IMR-90 (cell line): ENCODE measurements at regions not wholly inside any gene's neighbourhood (a gene's known extent, or its start where the extent isn't known, plus 50 kb on each side); places are given as distances from the start of the nearest gene placed in this dataset.

Source experiments
- ATAC-seq: fragments of 200-7000 bp; cut with Tn5 transposase; 2 replicates; pipeline ENCODE4 v1.9.1; 2020; ENCODE audit warnings: low read depth, mild to moderate bottlenecking, moderate library complexity
- BruUV-seq: library from RNA; stranded (reverse); fragments of 400-500 nt; replicated peaks from 2 replicates; lab custom pipeline; 2021; lab: Mats Ljungman, UMichigan
- CTCF ChIA-PET: fragments of 300-600 bp; formaldehyde crosslinking; extraction: SDS; loops from one replicate; lab custom pipeline; 2021; ENCODE audit warnings: antibody characterized with exemption; lab: Yijun Ruan, JAX
- POLR2A ChIA-PET: fragments of 300-600 bp; sonication (Branson Sonifier 250); formaldehyde crosslinking; loops from one replicate; lab custom pipeline; 2022; ENCODE audit warnings: antibody characterized with exemption; ENCODE audit not compliant: unreplicated experiment; lab: Charles Lee
- DNase-seq: peaks from one replicate; pipeline ENCODE4 v3.0.0; 2013
- H2AFZ ChIP-seq: replicated peaks from 2 replicates; pipeline ENCODE3; 2013; ENCODE audit warnings: low read length, mild to moderate bottlenecking; ENCODE audit not compliant: poor library complexity
- H2AK5ac ChIP-seq: 2 replicates; pipeline ENCODE4 v1.6.1; 2013; ENCODE audit warnings: low read depth, low read length, inconsistent platforms
- H2AK9ac ChIP-seq: replicated peaks from 2 replicates; pipeline ENCODE3; 2013; ENCODE audit warnings: mild to moderate bottlenecking, low read depth, low read length, moderate library complexity; ENCODE audit not compliant: poor library complexity
- H2BK120ac ChIP-seq: 2 replicates; pipeline ENCODE4 v1.6.1; 2013; ENCODE audit warnings: low read depth, low read length, inconsistent platforms
- H2BK15ac ChIP-seq: 3 replicates; pipeline ENCODE4 v1.6.1; 2013; ENCODE audit warnings: low read depth, low read length, inconsistent platforms
- H2BK20ac ChIP-seq: 2 replicates; pipeline ENCODE4 v1.6.1; 2013; ENCODE audit warnings: low read depth, mild to moderate bottlenecking, inconsistent platforms, low read length, moderate library complexity
- H2BK5ac ChIP-seq: 2 replicates; pipeline ENCODE4 v1.6.1; 2013; ENCODE audit warnings: mild to moderate bottlenecking, low read depth, low read length, inconsistent platforms; ENCODE audit not compliant: poor library complexity, severe bottlenecking
- H3K14ac ChIP-seq: replicated peaks from 2 replicates; pipeline ENCODE4 v1.6.1; 2013; ENCODE audit warnings: low read depth, low read length, inconsistent platforms
- H3K18ac ChIP-seq: 2 replicates; pipeline ENCODE4 v1.6.1; 2013; ENCODE audit warnings: low read depth, low read length, control low read depth
- H3K23ac ChIP-seq: 2 replicates; pipeline ENCODE4 v1.6.1; 2013; ENCODE audit warnings: low read depth, low read length, inconsistent platforms
- H3K27ac ChIP-seq: 2 replicates; pipeline ENCODE4 v1.5.1; 2013; ENCODE audit warnings: mild to moderate bottlenecking, control low read depth, low read length; ENCODE audit not compliant: insufficient read depth
- H3K27me3 ChIP-seq: 2 replicates; pipeline ENCODE4 v1.6.1; 2013; ENCODE audit warnings: low read length; ENCODE audit not compliant: control insufficient read depth, insufficient read depth
- H3K36me3 ChIP-seq: 2 replicates; pipeline ENCODE4 v1.6.1; 2013; ENCODE audit warnings: low read length, mixed read lengths; ENCODE audit not compliant: control insufficient read depth, insufficient read depth
- H3K4ac ChIP-seq: 2 replicates; pipeline ENCODE4 v1.6.1; 2013; ENCODE audit warnings: low read depth, low read length, inconsistent platforms
- H3K4me1 ChIP-seq: 2 replicates; pipeline ENCODE4 v1.6.1; 2013; ENCODE audit warnings: low read length, mixed read lengths; ENCODE audit not compliant: control insufficient read depth, insufficient read depth
- H3K4me2 ChIP-seq: 2 replicates; pipeline ENCODE4 v1.6.1; 2013; ENCODE audit warnings: low read depth, mild to moderate bottlenecking, control low read depth, low read length, moderate library complexity
- H3K4me3 ChIP-seq: 2 replicates; pipeline ENCODE4 v1.5.1; 2013; ENCODE audit warnings: low read depth, mild to moderate bottlenecking, control low read depth, low read length, moderate library complexity; ENCODE audit not compliant: insufficient read depth
- H3K56ac ChIP-seq: 2 replicates; pipeline ENCODE4 v1.6.1; 2013; ENCODE audit warnings: low read length, inconsistent platforms; ENCODE audit not compliant: insufficient read depth; ENCODE audit errors: extremely low read depth
- H3K79me1 ChIP-seq, 2 experiments: 2 replicates each; pipeline ENCODE4 v1.6.1; 2013; ENCODE audit warnings: low read length in 2 of 2, inconsistent platforms in 1 of 2, low read depth in 1 of 2
- H3K9ac ChIP-seq: 2 replicates; pipeline ENCODE4 v1.6.1; 2013; ENCODE audit warnings: low read depth, low read length, control low read depth
- H3K9me1 ChIP-seq: 2 replicates; pipeline ENCODE4 v1.6.1; 2013; ENCODE audit warnings: low read length, inconsistent platforms; ENCODE audit not compliant: insufficient read depth
- H3K9me3 ChIP-seq: 2 replicates; pipeline ENCODE4 v1.6.1; 2013; ENCODE audit warnings: low read length; ENCODE audit not compliant: control insufficient read depth, insufficient read depth
- H4K20me1 ChIP-seq: 2 replicates; pipeline ENCODE4 v1.6.1; 2013; ENCODE audit warnings: low read length, inconsistent platforms; ENCODE audit not compliant: insufficient read depth
- H4K5ac ChIP-seq: 2 replicates; pipeline ENCODE4 v1.6.1; 2013; ENCODE audit warnings: mild to moderate bottlenecking, low read depth, low read length, control low read depth
- H4K8ac ChIP-seq, 2 experiments: 2 replicates each; pipeline ENCODE4 v1.6.1; 2013; ENCODE audit warnings: low read depth in 2 of 2, low read length in 2 of 2, control low read depth in 1 of 2, inconsistent platforms in 1 of 2
- H4K91ac ChIP-seq: 2 replicates; pipeline ENCODE4 v1.6.1; 2013; ENCODE audit warnings: low read depth, low read length, inconsistent platforms; ENCODE audit not compliant: insufficient read depth
- SMC3 ChIP-seq: fragments of 150-350 bp; IDR thresholded peaks from 2 replicates; pipeline ENCODE4 v1.6.1; 2016; ENCODE audit warnings: low read depth, mild to moderate bottlenecking, antibody characterized with exemption, low read length, moderate library complexity
- WGBS, 2 experiments: methylation state at CpG; one replicate each; pipeline versions ENCODE4 v1.1.5 to v1.1.7; 2013; ENCODE audit warnings: missing lambda C conversion rate in 2 of 2; ENCODE audit not compliant: insufficient read length in 1 of 2; ENCODE audit errors: extremely low coverage in 2 of 2; 5-methylcytosine and 5-hydroxymethylcytosine counted together
- dilution Hi-C: fragments of 300-500 bp; cut with HindIII; formaldehyde crosslinking; loops from one replicate; pipeline ENCODE4 v1.14.3; 2018; ENCODE audit warnings: low sequenced_read_pairs; ENCODE audit not compliant: unreplicated experiment
- in situ Hi-C: fragments of 300-500 bp; cut with MboI; formaldehyde crosslinking; loops from 3 replicates; pipeline ENCODE4 v1.14.3; 2019; ENCODE audit warnings: low sequenced_read_pairs, inconsistent platforms, mixed read lengths
- intact Hi-C: fragments of 100-400 bp; cut with micrococcal nuclease; formaldehyde crosslinking; loops from 2 replicates; pipeline ENCODE4 v1.10.0; 2022

DNA sequence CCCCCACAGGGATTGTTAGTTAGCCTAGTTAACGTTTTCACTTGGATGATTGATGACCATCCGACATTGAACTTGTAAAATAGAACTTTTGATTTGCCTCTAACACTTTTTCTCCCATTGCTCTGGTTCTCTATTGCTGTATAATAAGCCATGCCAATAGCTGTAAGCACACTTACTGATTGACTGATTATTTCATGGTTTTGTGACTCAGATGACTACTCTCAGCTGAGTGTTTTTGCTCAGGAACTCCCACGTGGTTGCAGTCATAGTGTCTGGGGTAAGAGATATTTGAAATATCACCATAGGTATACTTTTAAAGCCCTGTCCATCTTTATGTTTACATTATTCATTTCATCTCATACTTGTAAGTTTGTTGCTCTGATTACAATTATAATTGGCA is 1285.5 kb downstream of the STIM2 start:
- no peak overlapping the region for H2AK9ac ChIP-seq
- no peaks in the 10 kb centered on the region for H3K36me3 ChIP-seq
- no peak overlapping the region for H3K56ac ChIP-seq
- no peak for ATAC-seq
- no peaks in the 10 kb centered on the region for H3K9me1 ChIP-seq
- no peak overlapping the region for H4K8ac ChIP-seq
- no peak overlapping the region for H3K4ac ChIP-seq
- ChIA-PET CTCF (no interaction called here), POLR2A (no interaction called here)
- no peak overlapping the region for H3K23ac ChIP-seq
- no peak for TF ChIP-seq SMC3
- no peak overlapping the region for H2BK20ac ChIP-seq
- no peak overlapping the region for H2BK15ac ChIP-seq
- no CpG with 5 or more reads among the region's 3 CpGs for WGBS, 2 experiments
- no peak overlapping the region for H3K4me2 ChIP-seq
- H3K27ac ChIP-seq = no peak overlapping the region
- no peak overlapping the region for H2AFZ ChIP-seq
- H3K14ac ChIP-seq = no peak overlapping the region
- no peak overlapping the region for H2BK5ac ChIP-seq
- no peaks in the 10 kb centered on the region for H3K27me3 ChIP-seq
- no peaks in the 10 kb centered on the region for H3K79me1 ChIP-seq
- no peaks in the 10 kb centered on the region for H4K20me1 ChIP-seq
- dilution Hi-C loops = no loop called here
- no peak for DNase-seq
- H3K4me1 ChIP-seq = no peaks in the 10 kb centered on the region
- H3K9me3 ChIP-seq = no peaks in the 10 kb centered on the region
- no peak overlapping the region for H3K18ac ChIP-seq
- BruUV-seq = no TSS peak
- no peak overlapping the region for H3K9ac ChIP-seq
- intact Hi-C loops = no loop called here
- H4K91ac ChIP-seq = no peak overlapping the region
- H3K4me3 ChIP-seq = no peak overlapping the region
- in situ Hi-C loops = no loop called here
- H2BK120ac ChIP-seq = no peak overlapping the region
- H4K5ac ChIP-seq = no peak overlapping the region
- no peak overlapping the region for H2AK5ac ChIP-seq
